ENCODE measurements at regions not wholly inside any gene's neighbourhood (a gene's known extent, or its start where the extent isn't known, plus 50 kb on each side); places are given as distances from the start of the nearest gene placed in this dataset.

DNA sequence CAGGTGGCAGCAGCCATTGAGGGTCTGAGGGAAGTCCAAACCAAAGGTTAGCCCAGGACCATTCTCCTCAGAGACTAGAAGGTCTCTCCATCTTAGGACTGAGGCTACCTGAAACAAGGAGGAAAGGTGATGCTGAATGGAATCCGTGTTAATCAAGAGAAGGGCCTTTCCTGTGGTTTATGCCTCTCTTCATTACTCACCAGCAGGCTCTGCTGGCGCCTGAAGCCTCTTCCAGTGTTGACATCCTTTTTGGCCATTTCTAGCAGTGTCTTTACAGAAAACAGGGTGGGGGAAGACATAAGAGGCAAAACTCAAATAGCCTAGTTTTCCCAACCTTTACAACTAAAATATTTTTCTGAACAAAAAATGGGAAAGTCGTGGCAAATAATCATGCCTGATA lies 98.0 kb downstream of the ENC1 start:
- TF ChIP-seq, protein P1, sequence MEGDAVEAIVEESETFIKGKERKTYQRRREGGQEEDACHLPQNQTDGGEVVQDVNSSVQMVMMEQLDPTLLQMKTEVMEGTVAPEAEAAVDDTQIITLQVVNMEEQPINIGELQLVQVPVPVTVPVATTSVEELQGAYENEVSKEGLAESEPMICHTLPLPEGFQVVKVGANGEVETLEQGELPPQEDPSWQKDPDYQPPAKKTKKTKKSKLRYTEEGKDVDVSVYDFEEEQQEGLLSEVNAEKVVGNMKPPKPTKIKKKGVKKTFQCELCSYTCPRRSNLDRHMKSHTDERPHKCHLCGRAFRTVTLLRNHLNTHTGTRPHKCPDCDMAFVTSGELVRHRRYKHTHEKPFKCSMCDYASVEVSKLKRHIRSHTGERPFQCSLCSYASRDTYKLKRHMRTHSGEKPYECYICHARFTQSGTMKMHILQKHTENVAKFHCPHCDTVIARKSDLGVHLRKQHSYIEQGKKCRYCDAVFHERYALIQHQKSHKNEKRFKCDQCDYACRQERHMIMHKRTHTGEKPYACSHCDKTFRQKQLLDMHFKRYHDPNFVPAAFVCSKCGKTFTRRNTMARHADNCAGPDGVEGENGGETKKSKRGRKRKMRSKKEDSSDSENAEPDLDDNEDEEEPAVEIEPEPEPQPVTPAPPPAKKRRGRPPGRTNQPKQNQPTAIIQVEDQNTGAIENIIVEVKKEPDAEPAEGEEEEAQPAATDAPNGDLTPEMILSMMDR (conservative IDR thresholded peaks at IDR 0.05; ENCODE audit: low read length), result no peak
- no peak for TF ChIP-seq EZH2phosphoT487 (IDR thresholded peaks at IDR 0.05; ENCODE audit: borderline replicate concordance)

Data from Loucy (cell line).